ENCODE measurements at regions not wholly inside any gene's neighbourhood (a gene's known extent, or its start where the extent isn't known, plus 50 kb on each side); places are given as distances from the start of the nearest gene placed in this dataset.
"Not testable (repeated sequence)": the region's sequence is repeated elsewhere in the genome, so short reads cannot be mapped to it uniquely, and the experiment has no call there.

DNA sequence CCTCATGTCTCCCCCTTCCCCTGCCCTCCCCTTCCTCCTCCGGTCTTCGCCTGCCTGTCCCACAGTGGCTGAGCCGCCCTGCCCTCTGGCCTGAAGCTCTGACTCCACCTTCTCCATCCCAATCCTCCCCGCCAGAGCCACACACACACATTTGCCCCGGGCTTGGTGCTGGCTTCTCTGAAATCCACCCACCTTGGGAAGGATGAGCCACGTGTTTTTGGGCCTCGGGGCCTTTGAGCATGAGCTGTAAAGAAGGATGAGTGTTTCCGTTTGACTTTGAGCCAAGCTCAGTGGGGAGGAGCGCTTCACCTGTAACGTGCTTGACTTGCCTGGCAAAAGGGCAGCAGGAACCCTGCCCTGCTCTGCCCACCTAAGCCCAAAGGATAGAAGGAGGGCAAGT is 295.1 kb downstream of the SIPA1L2 start:
- Histone ChIP-seq H3K9me3 (ENCODE audit: control insufficient read depth, low read length) (no peaks in the 10 kb centered on the region), H3K27ac (ENCODE audit: insufficient read depth, low read length, poor library complexity, severe bottlenecking) (no peak overlapping the region), H3K36me3 (ENCODE audit: control insufficient read depth, insufficient read depth, low read length) (no peaks in the 10 kb centered on the region), H3K27me3 (replicated peaks; ENCODE audit: control insufficient read depth, insufficient read depth, low read length, poor library complexity, severe bottlenecking) (no peaks in the 10 kb centered on the region), H3K4me1 (ENCODE audit: control insufficient read depth, insufficient read depth, low read length, poor library complexity, severe bottlenecking) (peaks cover 7% of the 10 kb centered on the region), H3K4me3 (ENCODE audit: insufficient read depth, low read depth, low read length, poor library complexity, severe bottlenecking) (no peak overlapping the region)
- DNase-seq = no peak

DNA sequence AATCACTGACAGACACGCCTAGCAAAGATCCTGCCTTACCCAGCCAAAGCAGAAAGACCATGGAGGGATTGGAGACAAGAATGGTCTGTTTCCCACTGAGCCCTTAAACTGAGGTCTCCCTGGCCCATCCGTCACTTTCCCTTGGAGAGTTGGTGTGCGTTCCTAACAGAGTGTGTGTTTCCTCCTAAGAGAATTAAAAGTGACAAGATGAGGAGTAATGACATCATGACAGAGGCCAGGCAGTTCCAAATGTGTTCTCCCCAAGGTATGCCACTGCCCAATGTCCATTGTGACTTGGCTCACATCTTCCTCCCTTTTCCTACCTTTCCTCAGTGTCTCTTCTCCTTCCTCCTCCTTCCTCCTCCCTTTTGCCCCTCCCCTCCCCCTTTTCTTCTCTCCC is 295.7 kb downstream of the SIPA1L2 start:
- no peak for DNase-seq
- H3K4me3 ChIP-seq (ENCODE audit: insufficient read depth, low read depth, low read length, poor library complexity, severe bottlenecking) = no peak overlapping the region
- H3K27me3 ChIP-seq (replicated peaks; ENCODE audit: control insufficient read depth, insufficient read depth, low read length, poor library complexity, severe bottlenecking) = no peaks in the 10 kb centered on the region
- no peak overlapping the region for H3K27ac ChIP-seq (ENCODE audit: insufficient read depth, low read length, poor library complexity, severe bottlenecking)
- H3K36me3 ChIP-seq (ENCODE audit: control insufficient read depth, insufficient read depth, low read length) = no peaks in the 10 kb centered on the region
- no peaks in the 10 kb centered on the region for H3K9me3 ChIP-seq (ENCODE audit: control insufficient read depth, low read length)
- peaks cover 7% of the 10 kb centered on the region for H3K4me1 ChIP-seq (ENCODE audit: control insufficient read depth, insufficient read depth, low read length, poor library complexity, severe bottlenecking)

DNA sequence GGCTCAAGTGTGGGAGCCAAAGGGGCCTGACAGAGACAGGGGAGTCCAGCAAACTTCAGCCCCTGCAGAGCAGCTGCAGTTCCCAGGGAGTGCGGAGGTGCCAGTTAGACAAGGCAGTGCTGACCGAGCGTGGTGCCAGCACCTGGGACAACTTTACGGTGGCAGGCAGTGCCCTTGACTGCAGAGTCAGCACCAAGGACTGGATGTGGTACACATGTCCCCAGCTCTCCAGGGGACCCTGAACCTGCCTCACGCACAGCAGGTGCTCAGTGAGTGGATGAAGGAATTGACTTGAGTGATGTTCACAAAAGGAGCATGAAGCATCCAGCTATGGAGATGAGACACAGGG is 296.5 kb downstream of the SIPA1L2 start:
- Histone ChIP-seq H3K27ac (ENCODE audit: insufficient read depth, low read length, poor library complexity, severe bottlenecking) (no peak overlapping the region), H3K4me1 (ENCODE audit: control insufficient read depth, insufficient read depth, low read length, poor library complexity, severe bottlenecking) (peaks cover 7% of the 10 kb centered on the region), H3K4me3 (ENCODE audit: insufficient read depth, low read depth, low read length, poor library complexity, severe bottlenecking) (no peak overlapping the region), H3K27me3 (replicated peaks; ENCODE audit: control insufficient read depth, insufficient read depth, low read length, poor library complexity, severe bottlenecking) (no peaks in the 10 kb centered on the region), H3K36me3 (ENCODE audit: control insufficient read depth, insufficient read depth, low read length) (no peaks in the 10 kb centered on the region), H3K9me3 (ENCODE audit: control insufficient read depth, low read length) (no peaks in the 10 kb centered on the region)
- no peak for DNase-seq

GRCh38 chr1:232332710-232333418 is 297.1 kb downstream of the SIPA1L2 start:
- H3K27ac ChIP-seq (ENCODE audit: insufficient read depth, low read length, poor library complexity, severe bottlenecking); H3K9me3 ChIP-seq (ENCODE audit: control insufficient read depth, low read length): not testable (repeated sequence)

DNA sequence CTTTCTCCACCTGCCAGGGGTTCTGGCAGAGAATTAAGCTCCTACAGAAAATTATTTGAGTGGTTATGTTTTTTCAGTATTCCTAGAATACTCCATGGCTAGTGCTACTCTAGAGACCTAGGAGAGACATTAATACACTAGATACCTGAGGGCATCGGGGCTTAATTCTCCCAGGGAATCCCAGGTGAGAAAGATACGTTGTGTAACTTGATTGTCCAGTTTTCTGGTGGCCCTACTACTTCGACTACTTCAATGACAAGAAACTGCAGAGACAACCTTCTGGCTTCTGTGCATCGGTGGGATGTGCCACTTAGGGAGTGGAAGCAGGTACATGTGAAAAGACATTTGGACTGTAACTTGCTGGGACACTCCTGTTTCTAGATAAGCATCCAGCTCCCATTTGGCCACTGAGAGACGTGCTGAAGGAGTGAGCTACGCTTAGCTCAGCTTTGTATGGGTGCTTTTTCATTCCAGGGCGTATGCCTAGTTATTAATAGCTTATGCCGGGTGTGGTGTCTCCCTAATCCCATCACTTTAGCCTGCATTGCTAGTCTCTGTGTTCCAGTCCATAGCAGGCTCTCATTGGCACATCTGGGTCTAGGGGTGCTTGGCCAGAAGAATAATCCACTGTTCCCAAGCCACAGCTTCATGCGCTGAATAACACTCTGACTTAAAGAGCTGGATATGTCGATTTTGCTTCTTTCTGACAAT is 300.7 kb downstream of the SIPA1L2 start:
- Histone ChIP-seq H3K27me3 (replicated peaks; ENCODE audit: control insufficient read depth, insufficient read depth, low read length, poor library complexity, severe bottlenecking) (no peaks in the 10 kb centered on the region), H3K4me3 (ENCODE audit: insufficient read depth, low read depth, low read length, poor library complexity, severe bottlenecking) (no peak overlapping the region), H3K36me3 (ENCODE audit: control insufficient read depth, insufficient read depth, low read length) (no peaks in the 10 kb centered on the region), H3K4me1 (ENCODE audit: control insufficient read depth, insufficient read depth, low read length, poor library complexity, severe bottlenecking) (no peaks in the 10 kb centered on the region), H3K9me3 (ENCODE audit: control insufficient read depth, low read length) (no peaks in the 10 kb centered on the region), H3K27ac (ENCODE audit: insufficient read depth, low read length, poor library complexity, severe bottlenecking) (no peak overlapping the region)
- DNase-seq = no peak

More at GRCh38 chr1:232332710-232333418, 297.1 kb downstream of the SIPA1L2 start:
- H3K4me3 ChIP-seq (ENCODE audit: insufficient read depth, low read depth, low read length, poor library complexity, severe bottlenecking); H3K4me1 ChIP-seq (ENCODE audit: control insufficient read depth, insufficient read depth, low read length, poor library complexity, severe bottlenecking); DNase-seq; H3K36me3 ChIP-seq (ENCODE audit: control insufficient read depth, insufficient read depth, low read length); H3K27me3 ChIP-seq (replicated peaks; ENCODE audit: control insufficient read depth, insufficient read depth, low read length, poor library complexity, severe bottlenecking): not testable (repeated sequence)

DNA sequence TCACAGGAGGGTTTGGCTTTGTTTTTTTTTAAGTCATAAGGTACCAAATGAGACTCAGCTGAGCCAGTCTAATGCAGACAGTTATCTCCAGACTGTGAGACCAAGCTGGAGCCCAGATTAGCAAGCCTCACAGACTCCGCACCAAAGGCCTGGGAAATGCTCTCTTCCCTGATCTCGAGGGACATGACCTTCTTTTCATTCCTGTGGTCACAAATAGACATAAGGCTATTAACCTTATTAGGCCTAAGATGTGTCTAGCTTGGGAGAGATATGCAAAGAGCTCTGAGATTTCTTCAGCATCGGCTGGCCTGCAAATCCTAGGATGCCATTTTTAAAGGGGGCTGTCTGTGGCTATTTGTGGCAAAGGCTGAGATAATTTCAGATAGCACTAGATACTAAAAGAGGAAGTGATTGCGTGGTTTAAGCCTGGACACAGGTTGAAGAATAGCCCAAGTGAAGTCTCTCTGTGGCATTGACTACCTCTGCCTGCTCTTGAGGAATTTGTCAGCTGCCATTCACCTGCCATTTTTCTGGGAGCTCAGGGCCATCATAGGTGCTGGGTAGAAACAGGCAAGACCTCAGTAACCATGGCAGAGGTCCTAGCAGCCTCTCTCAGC is 301.3 kb downstream of the SIPA1L2 start:
- DNase-seq = no peak
- H3K4me3 ChIP-seq (ENCODE audit: insufficient read depth, low read depth, low read length, poor library complexity, severe bottlenecking) = no peak overlapping the region
- H3K4me1 ChIP-seq (ENCODE audit: control insufficient read depth, insufficient read depth, low read length, poor library complexity, severe bottlenecking) = no peaks in the 10 kb centered on the region
- H3K27me3 ChIP-seq (replicated peaks; ENCODE audit: control insufficient read depth, insufficient read depth, low read length, poor library complexity, severe bottlenecking) = no peaks in the 10 kb centered on the region
- no peak overlapping the region for H3K27ac ChIP-seq (ENCODE audit: insufficient read depth, low read length, poor library complexity, severe bottlenecking)
- no peaks in the 10 kb centered on the region for H3K36me3 ChIP-seq (ENCODE audit: control insufficient read depth, insufficient read depth, low read length)
- H3K9me3 ChIP-seq (ENCODE audit: control insufficient read depth, low read length) = no peaks in the 10 kb centered on the region

- no peaks in the 10 kb centered on the region for H3K9me3 ChIP-seq (ENCODE audit: control insufficient read depth, low read length)
- H3K4me1 ChIP-seq (ENCODE audit: control insufficient read depth, insufficient read depth, low read length, poor library complexity, severe bottlenecking) = no peaks in the 10 kb centered on the region
- H3K4me3 ChIP-seq (ENCODE audit: insufficient read depth, low read depth, low read length, poor library complexity, severe bottlenecking) = no peak overlapping the region
- no peaks in the 10 kb centered on the region for H3K27me3 ChIP-seq (replicated peaks; ENCODE audit: control insufficient read depth, insufficient read depth, low read length, poor library complexity, severe bottlenecking)
- no peak overlapping the region for H3K27ac ChIP-seq (ENCODE audit: insufficient read depth, low read length, poor library complexity, severe bottlenecking)
- DNase-seq = no peak
- no peaks in the 10 kb centered on the region for H3K36me3 ChIP-seq (ENCODE audit: control insufficient read depth, insufficient read depth, low read length)
Measured at GRCh38 chr1:232327899-232328298, 302.0 kb downstream of the SIPA1L2 start.

DNA sequence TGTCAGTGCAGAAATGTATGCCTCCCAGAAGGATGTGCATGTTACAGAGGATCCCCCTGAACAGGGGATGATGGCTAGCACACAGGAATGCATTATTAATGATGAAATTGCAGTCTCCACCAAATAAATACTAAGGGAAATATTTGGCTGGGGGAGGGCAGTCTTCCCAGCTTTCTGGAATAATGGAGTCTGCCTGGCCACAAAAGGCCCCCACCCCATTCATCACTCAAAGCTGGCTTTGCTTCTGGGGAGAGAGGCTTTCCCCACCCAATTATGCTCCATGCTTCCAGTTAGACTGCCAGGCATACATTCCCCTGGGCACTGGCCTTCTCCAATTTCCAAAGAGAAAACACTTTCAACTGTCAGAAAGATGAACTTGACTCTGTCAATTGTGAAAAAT is 302.7 kb downstream of the SIPA1L2 start:
- no peaks in the 10 kb centered on the region for H3K27me3 ChIP-seq (replicated peaks; ENCODE audit: control insufficient read depth, insufficient read depth, low read length, poor library complexity, severe bottlenecking)
- no peak for DNase-seq
- H3K9me3 ChIP-seq (ENCODE audit: control insufficient read depth, low read length) = no peaks in the 10 kb centered on the region
- no peak overlapping the region for H3K4me3 ChIP-seq (ENCODE audit: insufficient read depth, low read depth, low read length, poor library complexity, severe bottlenecking)
- H3K36me3 ChIP-seq (ENCODE audit: control insufficient read depth, insufficient read depth, low read length) = no peaks in the 10 kb centered on the region
- H3K4me1 ChIP-seq (ENCODE audit: control insufficient read depth, insufficient read depth, low read length, poor library complexity, severe bottlenecking) = no peaks in the 10 kb centered on the region
- H3K27ac ChIP-seq (ENCODE audit: insufficient read depth, low read length, poor library complexity, severe bottlenecking) = no peak overlapping the region

- H3K36me3 ChIP-seq (ENCODE audit: control insufficient read depth, insufficient read depth, low read length) = no peaks in the 10 kb centered on the region
- no peak overlapping the region for H3K4me3 ChIP-seq (ENCODE audit: insufficient read depth, low read depth, low read length, poor library complexity, severe bottlenecking)
- H3K9me3 ChIP-seq (ENCODE audit: control insufficient read depth, low read length) = no peaks in the 10 kb centered on the region
- H3K4me1 ChIP-seq (ENCODE audit: control insufficient read depth, insufficient read depth, low read length, poor library complexity, severe bottlenecking) = no peaks in the 10 kb centered on the region
- DNase-seq = no peak
- no peaks in the 10 kb centered on the region for H3K27me3 ChIP-seq (replicated peaks; ENCODE audit: control insufficient read depth, insufficient read depth, low read length, poor library complexity, severe bottlenecking)
- no peak overlapping the region for H3K27ac ChIP-seq (ENCODE audit: insufficient read depth, low read length, poor library complexity, severe bottlenecking)
Measured at GRCh38 chr1:232322162-232322734, 307.7 kb downstream of the SIPA1L2 start.
